ENCODE measurements at regions not wholly inside any gene's neighbourhood (a gene's known extent, or its start where the extent isn't known, plus 50 kb on each side); places are given as distances from the start of the nearest gene placed in this dataset.

DNA sequence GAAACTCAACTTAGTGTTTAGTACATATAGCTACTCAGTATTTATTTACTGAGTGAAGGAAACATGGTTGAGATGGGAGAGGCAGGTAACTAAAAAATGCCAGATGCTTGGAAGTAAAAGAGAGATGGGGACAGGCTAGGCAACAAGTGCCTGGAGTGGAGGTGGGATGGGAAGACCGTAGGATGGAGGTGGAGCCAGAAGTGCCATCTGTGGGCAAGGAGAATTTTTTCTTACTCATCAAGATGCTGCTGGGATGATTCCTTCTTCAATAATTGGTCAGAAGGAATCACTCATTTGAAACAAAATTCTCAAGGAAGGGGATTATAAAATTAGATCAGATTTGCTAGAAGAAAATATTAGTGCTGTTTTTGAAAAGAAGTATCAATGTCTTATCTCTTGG lies 72.9 kb downstream of the IFI44 start:
- DNase-seq (no peak), ATAC-seq (no peak)
- H3K36me3 ChIP-seq (replicated peaks in 1 of 2; ENCODE audit: insufficient read depth in 1 of 2, low read depth in 2 of 2), result no peaks in the 10 kb centered on the region
- no peak overlapping the region for H3K4me3 ChIP-seq
- H3K27me3 ChIP-seq, result no peaks in the 10 kb centered on the region
- intact Hi-C loops (cut with DNase I), result no loop called here
- 17 to 52% methylated on average over 1 of the region's 1 CpG for WGBS, 2 donors
- no peaks in the 10 kb centered on the region for H3K9me3 ChIP-seq
- TF ChIP-seq, protein P1, sequence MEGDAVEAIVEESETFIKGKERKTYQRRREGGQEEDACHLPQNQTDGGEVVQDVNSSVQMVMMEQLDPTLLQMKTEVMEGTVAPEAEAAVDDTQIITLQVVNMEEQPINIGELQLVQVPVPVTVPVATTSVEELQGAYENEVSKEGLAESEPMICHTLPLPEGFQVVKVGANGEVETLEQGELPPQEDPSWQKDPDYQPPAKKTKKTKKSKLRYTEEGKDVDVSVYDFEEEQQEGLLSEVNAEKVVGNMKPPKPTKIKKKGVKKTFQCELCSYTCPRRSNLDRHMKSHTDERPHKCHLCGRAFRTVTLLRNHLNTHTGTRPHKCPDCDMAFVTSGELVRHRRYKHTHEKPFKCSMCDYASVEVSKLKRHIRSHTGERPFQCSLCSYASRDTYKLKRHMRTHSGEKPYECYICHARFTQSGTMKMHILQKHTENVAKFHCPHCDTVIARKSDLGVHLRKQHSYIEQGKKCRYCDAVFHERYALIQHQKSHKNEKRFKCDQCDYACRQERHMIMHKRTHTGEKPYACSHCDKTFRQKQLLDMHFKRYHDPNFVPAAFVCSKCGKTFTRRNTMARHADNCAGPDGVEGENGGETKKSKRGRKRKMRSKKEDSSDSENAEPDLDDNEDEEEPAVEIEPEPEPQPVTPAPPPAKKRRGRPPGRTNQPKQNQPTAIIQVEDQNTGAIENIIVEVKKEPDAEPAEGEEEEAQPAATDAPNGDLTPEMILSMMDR (IDR thresholded peaks at IDR 0.05), result no peak
- no peak for TF ChIP-seq POLR2A (IDR thresholded peaks at IDR 0.05)
- no peaks in the 10 kb centered on the region for H3K4me1 ChIP-seq
- H3K27ac ChIP-seq, result no peak overlapping the region

DNA sequence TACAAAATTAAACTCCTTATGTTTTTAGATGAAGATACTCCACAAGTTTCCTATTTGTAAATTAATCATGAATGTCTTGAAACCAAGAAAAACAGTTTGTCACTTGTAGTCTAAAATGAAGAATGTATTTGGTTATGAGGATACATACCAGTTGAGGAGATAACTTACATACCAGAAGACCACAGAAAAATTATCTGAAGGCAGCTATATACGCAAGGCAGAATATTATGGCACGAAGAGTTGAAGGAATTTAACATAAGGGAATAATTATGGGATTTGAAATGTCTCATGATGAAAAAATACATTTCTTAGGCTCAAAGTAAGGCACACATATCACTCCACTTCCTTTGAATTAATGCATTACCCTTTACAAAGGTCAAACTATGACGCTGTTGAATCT lies 73.3 kb downstream of the IFI44 start:
- Histone ChIP-seq H3K27ac (no peak overlapping the region), H3K4me3 (no peak overlapping the region), H3K4me1 (no peaks in the 10 kb centered on the region), H3K9me3 (no peaks in the 10 kb centered on the region), H3K27me3 (no peaks in the 10 kb centered on the region), H3K36me3 (replicated peaks in 1 of 2; ENCODE audit: insufficient read depth in 1 of 2, low read depth in 2 of 2) (no peaks in the 10 kb centered on the region)
- DNase-seq, result no peak
- no peak for ATAC-seq
- intact Hi-C loops (cut with DNase I), result no loop called here
- WGBS, 2 donors, result 64 to 69% methylated on average over 3 of the region's 3 CpGs
- no peak for TF ChIP-seq POLR2A (IDR thresholded peaks at IDR 0.05)
- TF ChIP-seq, protein P1 (IDR thresholded peaks at IDR 0.05), result no peak

DNA sequence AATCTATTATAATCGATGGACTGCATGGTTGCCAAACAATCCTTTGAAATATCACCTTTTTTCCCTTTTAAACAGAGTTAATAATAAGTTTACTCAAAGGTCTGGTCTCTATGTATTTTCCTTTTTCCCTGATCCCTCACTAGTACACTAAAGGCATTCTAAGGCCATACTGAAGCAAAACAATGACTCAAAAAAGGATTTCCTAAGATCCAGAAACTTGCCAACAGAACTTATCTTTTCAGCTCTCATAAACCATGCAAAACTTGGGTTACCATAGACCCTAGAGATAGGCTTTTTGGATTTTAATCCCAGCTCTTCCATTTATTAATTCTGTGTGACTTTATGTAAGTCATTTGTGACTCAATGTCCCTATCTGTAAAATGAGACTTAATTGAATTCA lies 77.1 kb downstream of the IFI44 start:
- Histone ChIP-seq H3K9me3 (no peaks in the 10 kb centered on the region), H3K4me3 (no peak overlapping the region), H3K4me1 (no peaks in the 10 kb centered on the region), H3K27ac (no peak overlapping the region), H3K27me3 (no peaks in the 10 kb centered on the region), H3K36me3 (replicated peaks in 1 of 2; ENCODE audit: insufficient read depth in 1 of 2, low read depth in 2 of 2) (no peaks in the 10 kb centered on the region)
- ATAC-seq (no peak), DNase-seq (no peak)
- TF ChIP-seq, protein P1 (IDR thresholded peaks at IDR 0.05), result no peak
- TF ChIP-seq POLR2A (IDR thresholded peaks at IDR 0.05), result no peak
- intact Hi-C loops (cut with DNase I), result no loop called here
- WGBS, 2 donors, result 46 to 58% methylated on average over 1 of the region's 1 CpG

DNA sequence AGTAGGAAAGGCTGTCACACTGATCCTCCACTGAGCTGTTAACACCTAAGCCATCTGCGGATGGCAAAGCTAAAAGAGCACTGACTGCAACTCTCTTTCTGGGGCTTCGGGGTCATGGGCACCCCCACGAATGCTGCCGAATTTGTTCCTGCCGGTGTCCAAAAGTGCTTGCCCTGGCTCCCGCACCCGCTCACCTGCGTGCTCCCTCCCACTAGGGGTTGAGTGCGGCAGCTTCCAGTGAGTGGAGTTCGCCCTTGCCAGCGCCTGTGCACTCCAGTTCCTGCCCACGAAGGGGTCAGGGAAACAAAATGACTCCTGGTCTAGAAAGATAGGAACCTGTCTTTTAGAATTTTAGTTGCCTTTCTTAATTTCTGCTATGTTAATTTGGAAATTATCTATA lies 78.7 kb downstream of the IFI44 start:
- H3K9me3 ChIP-seq, result no peaks in the 10 kb centered on the region
- no peak overlapping the region for H3K27ac ChIP-seq
- no peaks in the 10 kb centered on the region for H3K4me1 ChIP-seq
- H3K27me3 ChIP-seq, result no peaks in the 10 kb centered on the region
- TF ChIP-seq, protein P1 (IDR thresholded peaks at IDR 0.05), result no peak
- TF ChIP-seq POLR2A (IDR thresholded peaks at IDR 0.05), result no peak
- intact Hi-C loops (cut with DNase I), result no loop called here
- H3K36me3 ChIP-seq (replicated peaks in 1 of 2; ENCODE audit: insufficient read depth in 1 of 2, low read depth in 2 of 2), result no peaks in the 10 kb centered on the region
- no peak for DNase-seq
- WGBS, 2 donors, result 55 to 71% methylated on average over 10 to 12 of the region's 12 CpGs
- H3K4me3 ChIP-seq, result no peak overlapping the region
- no peak for ATAC-seq

DNA sequence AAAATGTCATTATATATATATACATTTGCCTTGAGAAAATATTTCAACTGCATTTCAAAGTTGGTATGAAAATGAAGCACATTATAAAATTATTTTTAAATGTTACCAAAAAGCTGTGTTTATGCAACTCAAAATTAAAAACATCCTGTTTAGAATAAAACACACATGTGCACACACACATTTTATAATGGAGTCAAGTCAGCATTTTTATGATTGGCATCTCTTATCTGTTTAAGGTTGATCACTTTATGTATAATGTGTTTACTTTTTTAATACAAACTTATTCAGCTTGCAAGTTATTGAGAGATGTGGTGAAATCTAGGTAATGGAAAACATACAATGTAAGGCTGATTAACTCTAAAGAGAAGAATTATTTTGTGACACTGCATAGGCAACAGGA lies 80.4 kb downstream of the IFI44 start:
- Histone ChIP-seq H3K4me3 (no peak overlapping the region), H3K4me1 (no peaks in the 10 kb centered on the region), H3K36me3 (replicated peaks in 1 of 2; ENCODE audit: insufficient read depth in 1 of 2, low read depth in 2 of 2) (no peaks in the 10 kb centered on the region), H3K27ac (no peak overlapping the region), H3K27me3 (no peaks in the 10 kb centered on the region), H3K9me3 (no peaks in the 10 kb centered on the region)
- intact Hi-C loops (cut with DNase I), result no loop called here
- TF ChIP-seq, protein P1 (IDR thresholded peaks at IDR 0.05), result no peak
- TF ChIP-seq POLR2A (IDR thresholded peaks at IDR 0.05), result no peak
- ATAC-seq, result no peak
- no peak for DNase-seq
